GM18867 (cell line): ENCODE measurements at regions not wholly inside any gene's neighbourhood (a gene's known extent, or its start where the extent isn't known, plus 50 kb on each side); places are given as distances from the start of the nearest gene placed in this dataset.

ENCODE experiments used
- ATAC-seq: cut with Tn5 transposase; IDR thresholded peaks from one replicate; pipeline ENCODE4 v1.9.1; 2021; ENCODE audit warnings: mild to moderate bottlenecking, moderate library complexity; ENCODE audit not compliant: unreplicated experiment

- ATAC-seq: no peak
Measured at GRCh38 chr1:5311634-5312292, 657.4 kb downstream of the AJAP1 start.

- ATAC-seq: no peak
Measured at GRCh38 chr1:5311147-5311546, 656.7 kb downstream of the AJAP1 start.

- ATAC-seq: no peak
Measured at GRCh38 chr1:5308249-5308648, 653.8 kb downstream of the AJAP1 start.

GRCh38 chr1:5304702-5305101 is 650.3 kb downstream of the AJAP1 start:
- no peak for ATAC-seq

GRCh38 chr1:5298376-5298775 is 644.0 kb downstream of the AJAP1 start:
- ATAC-seq: no peak

- no peak for ATAC-seq
Measured at GRCh38 chr1:5297886-5298239, 643.5 kb downstream of the AJAP1 start.

GRCh38 chr1:5297180-5297885 is 642.9 kb downstream of the AJAP1 start:
- ATAC-seq: no peak

GRCh38 chr1:5296557-5297179 is 642.3 kb downstream of the AJAP1 start:
- ATAC-seq: no peak

- ATAC-seq: no peak
Measured at GRCh38 chr1:5296095-5296494, 641.7 kb downstream of the AJAP1 start.

GRCh38 chr1:5291889-5292288 is 637.5 kb downstream of the AJAP1 start:
- no peak for ATAC-seq

GRCh38 chr1:5287178-5288150 is 633.1 kb downstream of the AJAP1 start:
- no peak for ATAC-seq

- no peak for ATAC-seq
Measured at GRCh38 chr1:5286244-5286643, 631.8 kb downstream of the AJAP1 start.

- ATAC-seq: no peak
Measured at GRCh38 chr1:5274527-5274926, 620.1 kb downstream of the AJAP1 start.

- no peak for ATAC-seq
Measured at GRCh38 chr1:5273280-5274003, 619.0 kb downstream of the AJAP1 start.

GRCh38 chr1:5272325-5272724 is 617.9 kb downstream of the AJAP1 start:
- no peak for ATAC-seq

GRCh38 chr1:5271264-5271663 is 616.9 kb downstream of the AJAP1 start:
- ATAC-seq: no peak

- ATAC-seq: no peak
Measured at GRCh38 chr1:5269901-5270300, 615.5 kb downstream of the AJAP1 start.

GRCh38 chr1:5267603-5268235 is 613.3 kb downstream of the AJAP1 start:
- no peak for ATAC-seq

- no peak for ATAC-seq
Measured at GRCh38 chr1:5265438-5266075, 611.1 kb downstream of the AJAP1 start.

- ATAC-seq: no peak
Measured at GRCh38 chr1:5264476-5264875, 610.1 kb downstream of the AJAP1 start.
